H9 (cell line): ENCODE measurements at regions not wholly inside any gene's neighbourhood (a gene's known extent, or its start where the extent isn't known, plus 50 kb on each side); places are given as distances from the start of the nearest gene placed in this dataset.

Experiments used
- DNase-seq: peaks from one replicate; pipeline ENCODE4 v3.0.0-alpha.2; 2017
- H2AFZ ChIP-seq: one replicate; pipeline ENCODE4 v1.6.1; 2013; ENCODE audit warnings: mild to moderate bottlenecking, low read length, control low read depth, moderate library complexity
- H2AK5ac ChIP-seq: 2 replicates; pipeline ENCODE4 v1.6.1; 2013; ENCODE audit warnings: low read length, control low read depth, mixed read lengths; ENCODE audit not compliant: insufficient read length
- H2BK120ac ChIP-seq: one replicate; pipeline ENCODE4 v1.6.1; 2013; ENCODE audit warnings: low read depth, mild to moderate bottlenecking, low read length, control low read depth, inconsistent platforms; ENCODE audit not compliant: poor library complexity, severe bottlenecking
- H2BK12ac ChIP-seq: 2 replicates; pipeline ENCODE4 v1.6.1; 2013; ENCODE audit warnings: low read length, control low read depth, mixed read lengths, low read depth; ENCODE audit not compliant: insufficient read length
- H2BK15ac ChIP-seq: 2 replicates; pipeline ENCODE4 v1.6.1; 2013; ENCODE audit warnings: low read depth, low read length, control low read depth
- H2BK20ac ChIP-seq: one replicate; pipeline ENCODE4 v1.6.1; 2013; ENCODE audit warnings: low read depth, mild to moderate bottlenecking, low read length, control low read depth, inconsistent platforms; ENCODE audit not compliant: poor library complexity, severe bottlenecking
- H2BK5ac ChIP-seq: 2 replicates; pipeline ENCODE4 v1.6.1; 2013; ENCODE audit warnings: low read length, control low read depth, mixed read lengths; ENCODE audit not compliant: insufficient read length
- H3K14ac ChIP-seq: 2 replicates; pipeline ENCODE4 v1.6.1; 2013; ENCODE audit warnings: low read length, control low read depth; ENCODE audit not compliant: insufficient read depth
- H3K18ac ChIP-seq: 2 replicates; pipeline ENCODE4 v1.6.1; 2013; ENCODE audit warnings: low read depth, mild to moderate bottlenecking, mixed read lengths, low read length, control low read depth; ENCODE audit not compliant: insufficient read length
- H3K23ac ChIP-seq: 2 replicates; pipeline ENCODE4 v1.6.1; 2013; ENCODE audit warnings: low read length, control low read depth, mixed read lengths, low read depth; ENCODE audit not compliant: insufficient read length
- H3K23me2 ChIP-seq: 2 replicates; pipeline ENCODE4 v1.6.1; 2013; ENCODE audit warnings: low read depth, mild to moderate bottlenecking, mixed read lengths, low read length, control low read depth; ENCODE audit not compliant: insufficient read length, poor library complexity, severe bottlenecking
- H3K27ac ChIP-seq: 2 replicates; pipeline ENCODE4 v1.5.1; 2013; ENCODE audit warnings: low read length, control low read depth, mixed read lengths, low read depth; ENCODE audit not compliant: insufficient read length
- H3K27me3 ChIP-seq: 2 replicates; pipeline ENCODE4 v1.6.1; 2013; ENCODE audit warnings: low read length, control low read depth, inconsistent platforms; ENCODE audit not compliant: insufficient read depth
- H3K4ac ChIP-seq: 2 replicates; pipeline ENCODE4 v1.6.1; 2013; ENCODE audit warnings: low read depth, mild to moderate bottlenecking, control low read depth, inconsistent platforms, low read length, moderate library complexity
- H3K4me1 ChIP-seq: 2 replicates; pipeline ENCODE4 v1.6.1; 2013; ENCODE audit warnings: low read length, control low read depth, inconsistent platforms; ENCODE audit not compliant: insufficient read depth
- H3K4me2 ChIP-seq: 2 replicates; pipeline ENCODE4 v1.6.1; 2013; ENCODE audit warnings: low read length, control low read depth, mixed read lengths; ENCODE audit not compliant: insufficient read length, insufficient read depth
- H3K56ac ChIP-seq: 2 replicates; pipeline ENCODE4 v1.6.1; 2013; ENCODE audit warnings: low read depth, mild to moderate bottlenecking, mixed read lengths, low read length, control low read depth; ENCODE audit not compliant: insufficient read length
- H3K79me1 ChIP-seq: 2 replicates; pipeline ENCODE4 v1.6.1; 2013; ENCODE audit warnings: low read depth, mild to moderate bottlenecking, moderate library complexity, low read length, control low read depth, inconsistent platforms; ENCODE audit not compliant: insufficient read depth, poor library complexity, severe bottlenecking
- H3K79me2 ChIP-seq: 2 replicates; pipeline ENCODE4 v1.6.1; 2013; ENCODE audit warnings: low read length, control low read depth, inconsistent platforms; ENCODE audit not compliant: insufficient read depth
- H3K9ac ChIP-seq: 2 replicates; pipeline ENCODE4 v1.6.1; 2013; ENCODE audit warnings: low read length, control low read depth, mixed read lengths; ENCODE audit not compliant: insufficient read length; ENCODE audit errors: extremely low read depth
- H3K9me3 ChIP-seq: one replicate; pipeline ENCODE4 v1.6.1; 2013; ENCODE audit warnings: low read depth, low read length, inconsistent platforms; ENCODE audit not compliant: control insufficient read depth
- H3T11ph ChIP-seq: one replicate; pipeline ENCODE4 v1.6.1; 2013; ENCODE audit warnings: mild to moderate bottlenecking, low read length, control low read depth, inconsistent platforms
- H4K20me1 ChIP-seq: one replicate; pipeline ENCODE4 v1.6.1; 2013; ENCODE audit not compliant: control insufficient read depth, insufficient read length, insufficient read depth
- H4K5ac ChIP-seq: 2 replicates; pipeline ENCODE4 v1.6.1; 2013; ENCODE audit warnings: low read depth, mild to moderate bottlenecking, mixed read lengths, low read length, control low read depth; ENCODE audit not compliant: insufficient read length
- H4K8ac ChIP-seq: replicated peaks from 2 replicates; pipeline ENCODE4 v1.6.1; 2013; ENCODE audit warnings: low read length, control low read depth, mixed read lengths, low read depth; ENCODE audit not compliant: insufficient read length
- H4K91ac ChIP-seq: 2 replicates; pipeline ENCODE4 v1.6.1; 2013; ENCODE audit warnings: low read depth, mild to moderate bottlenecking, moderate library complexity, mixed read lengths, low read length, control low read depth; ENCODE audit not compliant: insufficient read length
- H3K27ac Mint-ChIP-seq, 3 experiments: 2 replicates in 2 of 3; 3 replicates in 1 of 3; pipeline ENCODE4 v1.8.0; 2020 to 2021; ENCODE audit warnings: mixed read lengths in 3 of 3, mild to moderate bottlenecking in 1 of 3, moderate library complexity in 1 of 3
- H3K27me3 Mint-ChIP-seq: 2 replicates; pipeline ENCODE4 v1.8.0; 2021; ENCODE audit warnings: low read depth, mild to moderate bottlenecking, moderate library complexity, mixed read lengths
- H3K36me3 Mint-ChIP-seq, 3 experiments: 2 replicates in 2 of 3; 3 replicates in 1 of 3; pipeline ENCODE4 v1.8.0; 2020 to 2021; ENCODE audit warnings: low read depth in 3 of 3, mixed read lengths in 3 of 3; ENCODE audit not compliant: insufficient read depth in 1 of 3
- H3K4me1 Mint-ChIP-seq, 2 experiments: 2 replicates each; pipeline ENCODE4 v1.8.0; 2020; ENCODE audit warnings: mixed read lengths in 2 of 2
- H3K4me3 Mint-ChIP-seq, 2 experiments: 2 replicates in 1 of 2; 3 replicates in 1 of 2; pipeline ENCODE4 v1.8.0; 2020 to 2021; ENCODE audit warnings: mild to moderate bottlenecking in 2 of 2, mixed read lengths in 2 of 2, moderate library complexity in 1 of 2
- H3K9me3 Mint-ChIP-seq, 2 experiments: 2 replicates in 1 of 2; 3 replicates in 1 of 2; pipeline ENCODE4 v1.8.0; 2020; ENCODE audit warnings: mild to moderate bottlenecking in 2 of 2, mixed read lengths in 2 of 2, moderate library complexity in 1 of 2
- CTCF ChIP-seq: fragments of 200-600 bp; sonication (generic); conservative IDR thresholded peaks from 3 replicates; pipeline ENCODE4 v1.8.0; 2021; ENCODE audit warnings: antibody characterized with exemption, mild to moderate bottlenecking
- WGBS: extraction: QIAGEN DNeasy Blood & Tissue Kit; methylation state at CpG from one replicate; pipeline ENCODE4 v1.1.7; 2013; ENCODE audit warnings: missing lambda C conversion rate, low lambda C conversion rate, mixed read lengths; ENCODE audit not compliant: insufficient read length; ENCODE audit errors: extremely low coverage; 5-methylcytosine and 5-hydroxymethylcytosine counted together

GRCh38 chr3:25099666-25100065, 328.4 kb upstream of the RARB start:
- H3K4me3 Mint-ChIP-seq: no peak overlapping the region
- H2AFZ ChIP-seq: no peak overlapping the region
- H2BK120ac ChIP-seq: no peak overlapping the region
- no peaks in the 10 kb centered on the region for H3K79me1 ChIP-seq
- H3K18ac ChIP-seq: no peak overlapping the region
- no peak overlapping the region for H3T11ph ChIP-seq
- no peak overlapping the region for H2BK12ac ChIP-seq
- H3K27ac ChIP-seq: no peak overlapping the region
- no peak overlapping the region for H3K23ac ChIP-seq
- no peak overlapping the region for H3K27ac Mint-ChIP-seq
- no peak overlapping the region for H3K9ac ChIP-seq
- H3K14ac ChIP-seq: no peak overlapping the region
- H4K8ac ChIP-seq: no peak overlapping the region
- H3K27me3 ChIP-seq: no peaks in the 10 kb centered on the region
- H4K91ac ChIP-seq: no peak overlapping the region
- no peak overlapping the region for H2BK5ac ChIP-seq
- no peak overlapping the region for H3K56ac ChIP-seq
- no peaks in the 10 kb centered on the region for H3K9me3 ChIP-seq
- H4K5ac ChIP-seq: no peak overlapping the region
- no peak overlapping the region for H2BK15ac ChIP-seq
- H3K9me3 Mint-ChIP-seq: no peaks in the 10 kb centered on the region
- no peak overlapping the region for H2BK20ac ChIP-seq
- no peaks in the 10 kb centered on the region for H3K4me1 ChIP-seq
- no peaks in the 10 kb centered on the region for H3K4me1 Mint-ChIP-seq
- no peak for TF ChIP-seq CTCF
- no peaks in the 10 kb centered on the region for H4K20me1 ChIP-seq
- H3K23me2 ChIP-seq: no peaks in the 10 kb centered on the region
- H2AK5ac ChIP-seq: no peak overlapping the region
- H3K36me3 Mint-ChIP-seq: no peaks in the 10 kb centered on the region
- no peaks in the 10 kb centered on the region for H3K79me2 ChIP-seq
- no peak overlapping the region for H3K4me2 ChIP-seq
- no peak overlapping the region for H3K4ac ChIP-seq
- DNase-seq: no peak
- no peaks in the 10 kb centered on the region for H3K27me3 Mint-ChIP-seq
- no CpG with 5 or more reads among the region's 9 CpGs for WGBS
